Glutamatergic neuron (in vitro differentiated cells): ENCODE measurements at regions not wholly inside any gene's neighbourhood (a gene's known extent, or its start where the extent isn't known, plus 50 kb on each side); places are given as distances from the start of the nearest gene placed in this dataset.

Source experiments
- DNase-seq: peaks from one replicate; pipeline ENCODE4 v3.0.0; 2022
- H3K27ac Mint-ChIP-seq: one replicate; pipeline ENCODE4 v1.8.0; 2020; ENCODE audit warnings: mild to moderate bottlenecking, mixed read lengths, inconsistent platforms; ENCODE audit not compliant: unreplicated experiment
- H3K27me3 Mint-ChIP-seq: one replicate; pipeline ENCODE4 v1.8.0; 2020; ENCODE audit warnings: mild to moderate bottlenecking, moderate library complexity, mixed read lengths, inconsistent platforms; ENCODE audit not compliant: unreplicated experiment
- H3K36me3 Mint-ChIP-seq: one replicate; pipeline ENCODE4 v1.8.0; 2020; ENCODE audit warnings: mild to moderate bottlenecking, mixed read lengths, inconsistent platforms; ENCODE audit not compliant: unreplicated experiment
- H3K4me1 Mint-ChIP-seq: one replicate; pipeline ENCODE4 v1.8.0; 2020; ENCODE audit warnings: mild to moderate bottlenecking, low read depth, mixed read lengths, inconsistent platforms; ENCODE audit not compliant: unreplicated experiment
- H3K4me3 Mint-ChIP-seq: one replicate; pipeline ENCODE4 v1.8.0; 2020; ENCODE audit warnings: mild to moderate bottlenecking, mixed read lengths, inconsistent platforms; ENCODE audit not compliant: unreplicated experiment
- H3K9me3 Mint-ChIP-seq: one replicate; pipeline ENCODE4 v1.8.0; 2020; ENCODE audit warnings: mild to moderate bottlenecking, moderate library complexity, mixed read lengths, inconsistent platforms; ENCODE audit not compliant: unreplicated experiment
- TF ChIP-seq, protein P1 (sequence below): fragments of 200-600 bp; sonication (generic); IDR thresholded peaks from one replicate; pipeline ENCODE4 v1.5.0; 2021; ENCODE audit not compliant: partially characterized antibody, unreplicated experiment

DNA sequence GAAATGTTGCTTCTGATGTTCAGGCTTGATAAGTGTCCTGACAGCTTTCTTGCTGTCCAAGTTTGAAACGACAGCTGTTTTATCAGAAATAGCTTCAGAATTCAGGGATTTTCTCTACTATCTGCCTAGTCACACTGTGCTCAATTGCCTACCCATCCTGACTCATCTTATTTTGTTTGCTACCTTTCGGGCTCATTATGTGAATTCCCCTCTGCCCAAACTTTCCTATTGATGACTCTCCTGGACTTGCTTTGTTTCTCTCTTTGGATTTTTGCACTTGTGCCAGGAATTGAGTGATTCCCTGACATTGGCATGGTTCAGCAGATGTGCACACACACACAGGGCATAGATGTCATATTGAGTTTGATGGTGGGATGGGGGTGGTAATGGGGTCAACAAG, 1052.6 kb upstream of the PIK3C3 start:
- Mint-ChIP-seq H3K36me3 (no peaks in the 10 kb centered on the region), H3K27me3 (peaks cover 4% of the 10 kb centered on the region), H3K9me3 (no peaks in the 10 kb centered on the region), H3K4me3 (no peak overlapping the region), H3K4me1 (peaks cover 8% of the 10 kb centered on the region), H3K27ac (peak overlapping the region; percentile 0)
- TF ChIP-seq, protein P1, sequence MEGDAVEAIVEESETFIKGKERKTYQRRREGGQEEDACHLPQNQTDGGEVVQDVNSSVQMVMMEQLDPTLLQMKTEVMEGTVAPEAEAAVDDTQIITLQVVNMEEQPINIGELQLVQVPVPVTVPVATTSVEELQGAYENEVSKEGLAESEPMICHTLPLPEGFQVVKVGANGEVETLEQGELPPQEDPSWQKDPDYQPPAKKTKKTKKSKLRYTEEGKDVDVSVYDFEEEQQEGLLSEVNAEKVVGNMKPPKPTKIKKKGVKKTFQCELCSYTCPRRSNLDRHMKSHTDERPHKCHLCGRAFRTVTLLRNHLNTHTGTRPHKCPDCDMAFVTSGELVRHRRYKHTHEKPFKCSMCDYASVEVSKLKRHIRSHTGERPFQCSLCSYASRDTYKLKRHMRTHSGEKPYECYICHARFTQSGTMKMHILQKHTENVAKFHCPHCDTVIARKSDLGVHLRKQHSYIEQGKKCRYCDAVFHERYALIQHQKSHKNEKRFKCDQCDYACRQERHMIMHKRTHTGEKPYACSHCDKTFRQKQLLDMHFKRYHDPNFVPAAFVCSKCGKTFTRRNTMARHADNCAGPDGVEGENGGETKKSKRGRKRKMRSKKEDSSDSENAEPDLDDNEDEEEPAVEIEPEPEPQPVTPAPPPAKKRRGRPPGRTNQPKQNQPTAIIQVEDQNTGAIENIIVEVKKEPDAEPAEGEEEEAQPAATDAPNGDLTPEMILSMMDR: no peak
- DNase-seq: no peak

DNA sequence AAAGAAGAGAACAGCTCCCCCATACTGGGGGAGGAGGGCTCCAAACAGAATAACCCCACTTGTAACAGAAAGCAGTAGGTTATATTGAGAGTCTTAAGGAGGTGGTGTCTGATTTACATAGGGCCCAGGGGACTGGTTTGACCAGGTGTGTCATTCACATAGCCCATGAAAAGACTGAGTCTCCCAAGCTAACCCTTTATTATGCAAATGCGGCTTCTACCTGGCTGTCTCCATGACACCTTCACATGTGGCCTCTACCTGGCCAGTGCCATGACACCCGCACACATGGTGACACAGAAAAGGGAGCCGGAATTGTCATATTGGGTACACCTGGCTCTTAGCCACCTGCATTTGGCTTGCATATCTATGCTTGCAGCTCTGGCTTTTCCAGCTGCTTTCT, 1057.2 kb upstream of the PIK3C3 start:
- no peak for DNase-seq
- H3K4me1 Mint-ChIP-seq: peaks cover 4% of the 10 kb centered on the region
- TF ChIP-seq, protein P1: no peak
- no peaks in the 10 kb centered on the region for H3K36me3 Mint-ChIP-seq
- no peaks in the 10 kb centered on the region for H3K9me3 Mint-ChIP-seq
- H3K27ac Mint-ChIP-seq: no peak overlapping the region
- peaks cover 2% of the 10 kb centered on the region for H3K27me3 Mint-ChIP-seq
- H3K4me3 Mint-ChIP-seq: no peak overlapping the region

DNA sequence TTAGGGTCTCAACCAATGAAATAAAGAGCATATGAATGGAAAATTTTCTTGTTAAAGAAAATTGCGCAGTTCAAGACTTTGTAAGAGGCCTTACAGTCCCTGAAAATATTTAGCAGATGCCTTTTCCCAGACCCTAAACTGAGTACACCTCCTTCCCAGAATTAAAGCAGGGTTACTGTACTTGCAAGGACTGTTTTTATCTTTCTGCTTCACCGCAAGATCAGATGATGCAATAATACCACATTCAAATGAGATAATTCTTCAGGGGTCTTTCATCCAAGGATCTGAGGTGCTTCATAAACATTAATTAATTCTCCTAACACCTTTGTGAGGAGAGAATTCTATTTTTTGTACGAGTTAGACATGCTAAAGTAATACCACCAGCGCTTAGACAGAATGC, 1071.8 kb upstream of the PIK3C3 start:
- Mint-ChIP-seq H3K36me3 (peaks cover 3% of the 10 kb centered on the region), H3K9me3 (no peaks in the 10 kb centered on the region), H3K4me1 (no peaks in the 10 kb centered on the region), H3K4me3 (no peak overlapping the region), H3K27me3 (peaks cover 3% of the 10 kb centered on the region), H3K27ac (no peak overlapping the region)
- TF ChIP-seq, protein P1: no peak
- DNase-seq: no peak

DNA sequence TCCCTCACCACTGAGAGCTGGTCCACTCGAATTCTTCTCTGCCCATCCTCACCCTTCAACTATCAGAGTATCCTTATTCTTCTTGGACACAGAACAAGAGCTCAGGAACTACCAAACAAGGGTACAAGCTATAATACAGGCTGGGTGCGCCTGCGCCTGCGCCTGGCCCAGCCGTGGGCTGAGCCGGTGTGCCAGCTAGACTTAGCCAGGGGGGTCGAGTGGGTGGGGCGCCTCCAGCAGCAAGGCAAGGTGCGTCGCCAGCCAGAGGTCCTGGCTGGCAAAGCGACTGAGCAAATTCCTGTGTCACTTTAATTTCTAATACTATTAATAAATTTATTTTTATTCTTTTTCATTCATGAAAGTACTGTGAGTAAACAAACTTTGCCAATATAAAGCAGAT, 1072.6 kb upstream of the PIK3C3 start:
- H3K4me3 Mint-ChIP-seq: no peak overlapping the region
- TF ChIP-seq, protein P1: no peak
- H3K27ac Mint-ChIP-seq: no peak overlapping the region
- DNase-seq: no peak
- H3K4me1 Mint-ChIP-seq: no peaks in the 10 kb centered on the region
- H3K27me3 Mint-ChIP-seq: peaks cover 3% of the 10 kb centered on the region
- H3K36me3 Mint-ChIP-seq: peaks cover 3% of the 10 kb centered on the region
- no peaks in the 10 kb centered on the region for H3K9me3 Mint-ChIP-seq

DNA sequence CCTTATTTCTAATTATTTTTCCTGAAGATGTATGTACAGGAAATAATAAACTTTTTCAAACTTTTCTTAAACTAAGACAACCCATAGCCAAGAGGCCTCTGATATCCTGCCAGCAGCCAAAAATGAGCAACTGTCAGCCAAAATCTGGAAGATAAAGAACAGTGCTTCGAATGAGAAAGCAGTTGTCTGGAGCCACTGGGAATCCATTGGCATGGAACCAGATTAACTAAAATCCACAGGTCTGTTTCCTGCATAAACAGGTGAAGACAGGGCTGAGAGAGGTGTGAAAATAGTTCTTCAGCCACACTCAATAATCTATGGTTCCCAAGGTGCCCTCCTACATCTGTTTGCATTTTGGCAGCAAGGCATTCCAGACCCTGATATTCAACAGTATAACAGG, 1076.7 kb upstream of the PIK3C3 start:
- H3K27me3 Mint-ChIP-seq: peaks cover 3% of the 10 kb centered on the region
- no peak for DNase-seq
- no peaks in the 10 kb centered on the region for H3K9me3 Mint-ChIP-seq
- H3K4me1 Mint-ChIP-seq: no peaks in the 10 kb centered on the region
- peaks cover 3% of the 10 kb centered on the region for H3K36me3 Mint-ChIP-seq
- H3K27ac Mint-ChIP-seq: no peak overlapping the region
- TF ChIP-seq, protein P1: no peak
- no peak overlapping the region for H3K4me3 Mint-ChIP-seq
